K562 (cell line): ENCODE measurements at regions not wholly inside any gene's neighbourhood (a gene's known extent, or its start where the extent isn't known, plus 50 kb on each side); places are given as distances from the start of the nearest gene placed in this dataset.

ENCODE experiments used
- ATAC-seq: fragments of 200-7000 bp; cut with Tn5 transposase; 3 replicates; pipeline ENCODE4 v1.9.1; 2020; ENCODE audit warnings: moderate library complexity
- BruUV-seq: library from RNA; stranded (reverse); fragments of 400-500 nt; replicated peaks from 2 replicates; lab custom pipeline; 2021; lab: Mats Ljungman, UMichigan
- CTCF ChIA-PET: fragments of 300-600 bp; formaldehyde crosslinking; extraction: SDS; loops from one replicate; lab custom pipeline; 2021; ENCODE audit warnings: low intra/inter-chr PET ratio; lab: Yijun Ruan, JAX
- POLR2A ChIA-PET: fragments of 300-600, 350-650 bp; sonication (Branson Sonifier 250); formaldehyde crosslinking; extraction: SDS; loops from one replicate; lab custom pipeline; 2021; ENCODE audit warnings: antibody characterized with exemption, inconsistent platforms; lab: Yijun Ruan, JAX
- DNase-seq, 4 experiments: peaks; one replicate each; pipeline versions ENCODE4 v3.0.0 to v3.0.0-alpha.2; 2011 to 2018; ENCODE audit warnings: low spot score in 3 of 4, mixed read lengths in 3 of 4; ENCODE audit errors: extremely low read depth in 1 of 4
- FAIRE-seq: peaks from 2 replicates; lab custom pipeline; 2011; peaks lifted over from hg19 to GRCh38; lab: Jason Lieb, UNC
- H2AFZ ChIP-seq: 2 replicates; pipeline ENCODE4 v1.6.0; 2011; ENCODE audit warnings: low read depth, low read length, control low read depth, inconsistent platforms
- H3K27ac ChIP-seq: fragments of 200-600 bp; 3 replicates; pipeline ENCODE4 v1.8.0; 2011; ENCODE audit warnings: low read depth, mild to moderate bottlenecking, control low read depth, inconsistent platforms, low read length, moderate library complexity, mixed read lengths; ENCODE audit errors: extremely low read depth
- H3K27me3 ChIP-seq, 2 experiments: fragments of 300-600 bp in 1 of 2; 2 replicates in 1 of 2; 3 replicates in 1 of 2; pipeline versions ENCODE4 v1.6.0 to v1.8.0; 2011; ENCODE audit warnings: inconsistent platforms in 2 of 2, low read length in 2 of 2, mild to moderate bottlenecking in 1 of 2, mixed read lengths in 1 of 2, moderate library complexity in 1 of 2; ENCODE audit not compliant: control insufficient read depth in 2 of 2, insufficient read depth in 2 of 2
- H3K36me3 ChIP-seq: fragments of 300-600 bp; 3 replicates; pipeline ENCODE4 v1.8.0; 2011; ENCODE audit warnings: mild to moderate bottlenecking, low read length, inconsistent platforms; ENCODE audit not compliant: control insufficient read depth, insufficient read depth
- H3K4me1 ChIP-seq, 2 experiments: fragments of 200-600 bp in 1 of 2; replicated peaks in 1 of 2; 2 replicates in 1 of 2; 3 replicates in 1 of 2; pipeline versions ENCODE4 v1.5.1 to v1.8.0; 2011; ENCODE audit warnings: inconsistent platforms in 2 of 2, low read length in 2 of 2, mild to moderate bottlenecking in 1 of 2, mixed read lengths in 1 of 2, moderate library complexity in 1 of 2; ENCODE audit not compliant: control insufficient read depth in 2 of 2, insufficient read depth in 2 of 2
- H3K4me2 ChIP-seq: 2 replicates; pipeline ENCODE4 v1.6.1; 2011; ENCODE audit warnings: low read length, control low read depth, inconsistent platforms, mixed read lengths; ENCODE audit not compliant: insufficient read depth
- H3K4me3 ChIP-seq: fragments of 200-600 bp; sonication (generic), shearing (Covaris generic); 2 replicates; pipeline ENCODE4 v1.5.1; 2016; ENCODE audit warnings: control low read depth, inconsistent platforms
- H3K79me2 ChIP-seq: fragments of 200-600 bp; 3 replicates; pipeline ENCODE4 v1.8.0; 2011; ENCODE audit warnings: low read length, inconsistent platforms; ENCODE audit not compliant: control insufficient read depth, insufficient read depth
- H3K9ac ChIP-seq, 2 experiments: 2 replicates each; pipeline versions ENCODE4 v1.6.0 to v1.6.1; 2011; ENCODE audit warnings: low read depth in 2 of 2, low read length in 2 of 2, control low read depth in 1 of 2, inconsistent platforms in 1 of 2, mild to moderate bottlenecking in 1 of 2, mixed read lengths in 1 of 2; ENCODE audit not compliant: insufficient read depth in 1 of 2
- H3K9me1 ChIP-seq: one replicate; pipeline ENCODE4 v1.6.0; 2011; ENCODE audit warnings: inconsistent platforms, mild to moderate bottlenecking, low read length, moderate library complexity; ENCODE audit not compliant: control insufficient read depth, insufficient read depth
- H3K9me3 ChIP-seq: replicated peaks from 2 replicates; pipeline ENCODE4 v1.5.1; 2011; ENCODE audit warnings: low read depth, low read length, inconsistent platforms; ENCODE audit not compliant: control insufficient read depth, insufficient read depth
- H4K20me1 ChIP-seq: replicated peaks from 2 replicates; pipeline ENCODE4 v1.6.1; 2011; ENCODE audit warnings: low read length, inconsistent platforms, mixed read lengths; ENCODE audit not compliant: control insufficient read depth, insufficient read depth
- CTCF ChIP-seq, 3 experiments: IDR thresholded peaks in 2 of 3; conservative IDR thresholded peaks in 1 of 3; 2 replicates each; pipeline ENCODE4 v1.5.1; 2011 to 2012; ENCODE audit warnings: low read length in 3 of 3, mild to moderate bottlenecking in 3 of 3, control low read depth in 2 of 3, improper control_type of control experiment in 1 of 3, inconsistent platforms in 1 of 3, low read depth in 1 of 3, mixed read lengths in 1 of 3, moderate library complexity in 1 of 3; ENCODE audit not compliant: insufficient read depth in 2 of 3
- ELF1 ChIP-seq: fragments of 200-800 bp; sonication (Bioruptor generic); IDR thresholded peaks from 2 replicates; pipeline ENCODE4 v1.6.1; 2016; ENCODE audit warnings: missing genetic modification characterization, missing compliant biosample characterization
- FOXK2 ChIP-seq, 2 experiments: fragments of 450-650 bp; IDR thresholded peaks in 1 of 2; conservative IDR thresholded peaks in 1 of 2; 2 replicates each; pipeline ENCODE4 v1.6.1; 2016; ENCODE audit warnings: low read depth in 2 of 2, mild to moderate bottlenecking in 1 of 2
- FOXM1 ChIP-seq, 2 experiments: fragments of 450-650 bp in 1 of 2; sonication (generic) in 1 of 2; formaldehyde crosslinking in 1 of 2; IDR thresholded peaks; 2 replicates each; pipeline versions ENCODE4 v1.6.1 to v1.9.0; 2017 to 2022; ENCODE audit warnings: low read depth in 2 of 2, mild to moderate bottlenecking in 2 of 2, missing genetic modification reagents in 1 of 2, moderate library complexity in 1 of 2
- RAD21 ChIP-seq, 2 experiments: fragments of 250-450 bp in 1 of 2; fragments of 450-650 bp in 1 of 2; sonication (Bioruptor Pico) in 1 of 2; formaldehyde crosslinking in 1 of 2; IDR thresholded peaks in 1 of 2; conservative IDR thresholded peaks in 1 of 2; 2 replicates each; pipeline versions ENCODE4 v1.4.0 to v1.8.0; 2020 to 2022; ENCODE audit warnings: mild to moderate bottlenecking in 2 of 2, moderate library complexity in 1 of 2
- SIX5 ChIP-seq, 2 experiments: IDR thresholded peaks; 2 replicates each; pipeline ENCODE4 v1.6.1; 2011; ENCODE audit warnings: low read length in 2 of 2, borderline replicate concordance in 1 of 2, low read depth in 1 of 2, mild to moderate bottlenecking in 1 of 2, moderate library complexity in 1 of 2; ENCODE audit not compliant: insufficient read depth in 1 of 2
- STAT5A ChIP-seq: IDR thresholded peaks from 2 replicates; pipeline ENCODE4 v1.6.1; 2012; ENCODE audit warnings: low read length, inconsistent platforms, borderline replicate concordance
- TCF7L2 ChIP-seq: fragments of 150-350 bp; IDR thresholded peaks from 2 replicates; pipeline ENCODE4 v1.6.1; 2016; ENCODE audit warnings: low read depth, mild to moderate bottlenecking, low read length, moderate library complexity
- U2AF2 ChIP-seq: fragments of 200-400 bp; formaldehyde crosslinking; optimal IDR thresholded peaks from 2 replicates; pipeline ENCODE3; 2017; ENCODE audit warnings: low read depth, mild to moderate bottlenecking, low read length
- YY1 ChIP-seq, 3 experiments: IDR thresholded peaks; 2 replicates each; pipeline ENCODE4 v1.6.1; 2011; ENCODE audit warnings: low read length in 2 of 3, mild to moderate bottlenecking in 2 of 3, moderate library complexity in 2 of 3, borderline replicate concordance in 1 of 3, control low read depth in 1 of 3, low read depth in 1 of 3; ENCODE audit not compliant: insufficient read depth in 3 of 3, insufficient replicate concordance in 2 of 3, control insufficient read depth in 1 of 3, insufficient read length in 1 of 3; ENCODE audit errors: extremely low read depth in 1 of 3
- ZBTB49 ChIP-seq: sonication (generic); formaldehyde crosslinking; IDR thresholded peaks from 2 replicates; pipeline ENCODE4 v1.8.0; 2022; ENCODE audit warnings: missing genetic modification reagents, mild to moderate bottlenecking, borderline replicate concordance
- ZNF165 ChIP-seq: fragments of 250-450 bp; sonication (Bioruptor Pico); IDR thresholded peaks from 2 replicates; pipeline ENCODE4 v1.4.0; 2020; ENCODE audit warnings: borderline replicate concordance
- ZNF561 ChIP-seq: fragments of 450-650 bp; formaldehyde crosslinking; conservative IDR thresholded peaks from 2 replicates; pipeline ENCODE4 v1.4.0; 2020; ENCODE audit warnings: mild to moderate bottlenecking, moderate library complexity
- WGBS: fragments of 100-300 bp; shearing (Covaris generic); methylation state at CpG from one replicate; pipeline ENCODE4 v1.1.6; 2016; ENCODE audit warnings: low coverage, mixed read lengths; ENCODE audit not compliant: insufficient coverage; ENCODE audit errors: missing lambda C conversion rate; 5-methylcytosine and 5-hydroxymethylcytosine counted together
- in situ Hi-C: fragments of 300-500 bp; cut with MboI; formaldehyde crosslinking; loops from 4 replicates; pipeline ENCODE4 v1.15.0; 2018; ENCODE audit warnings: inconsistent platforms, mixed read lengths
- intact Hi-C: fragments of 100-400 bp; cut with micrococcal nuclease; formaldehyde crosslinking; loops from 2 replicates; pipeline ENCODE4 v1.14.2; 2022

- TF ChIP-seq ZBTB49 (CRISPR knock-in tag) (no peak), FOXM1 (IDR thresholded peaks at IDR 0.05; ENCODE audit: low read depth) (no peak), FOXM1 (CRISPR knock-in tag; IDR thresholded peaks at IDR 0.05; ENCODE audit: low read depth) (no peak), U2AF2 (no peak)
- TF ChIP-seq, all 486 proteins: peak for 0
These were observed 219.6 kb upstream of the RORB start (continued) for GRCh38 chr9:74277532-74277931.

GRCh38 chr9:74281674-74282073 lies 215.5 kb upstream of the RORB start:
- H3K9me3 ChIP-seq: no peaks in the 10 kb centered on the region
- no peak overlapping the region for H2AFZ ChIP-seq
- H3K79me2 ChIP-seq: no peaks in the 10 kb centered on the region
- FAIRE-seq: no peak
- H3K4me1 ChIP-seq: no peaks in the 10 kb centered on the region
- CTCF ChIA-PET: no interaction called here
- TF ChIP-seq SIX5 (IDR thresholded peaks at IDR 0.05; ENCODE audit: borderline replicate concordance in 1 of 2, insufficient read depth in 1 of 2, low read depth in 1 of 2, low read length in 2 of 2): no peak
- no peak for TF ChIP-seq ELF1 (tag)
- peak in 1 of 2 experiments; percentile 20; a peak in 1 of 4 replicates for TF ChIP-seq RAD21 (CRISPR knock-in tag; conservative IDR thresholded peaks at IDR 0.05 in 1 of 2, IDR thresholded peaks at IDR 0.05 in 1 of 2)
- TF ChIP-seq TCF7L2: no peak
- TF ChIP-seq CTCF (IDR thresholded peaks at IDR 0.05 in 2 of 3, conservative IDR thresholded peaks at IDR 0.05 in 1 of 3; ENCODE audit: insufficient read depth in 2 of 3, low read depth in 1 of 3, low read length in 3 of 3): peak in 2 of 3 experiments; percentile 33 to 40; a peak in 3 of 6 replicates
- no peak for TF ChIP-seq STAT5A
- no peak for TF ChIP-seq ZNF165 (CRISPR knock-in tag)
- peak in 1 of 3 experiments; percentile 62 for TF ChIP-seq YY1 (IDR thresholded peaks at IDR 0.05; ENCODE audit: borderline replicate concordance in 1 of 3, control insufficient read depth in 1 of 3, extremely low read depth in 1 of 3, insufficient read depth in 3 of 3, insufficient read length in 1 of 3, insufficient replicate concordance in 2 of 3, low read depth in 1 of 3, low read length in 2 of 3)
- TF ChIP-seq FOXK2 (conservative IDR thresholded peaks at IDR 0.05 in 1 of 2, IDR thresholded peaks at IDR 0.05 in 1 of 2; ENCODE audit: low read depth in 2 of 2): no peak
- TF ChIP-seq ZNF561 (CRISPR knock-in tag): no peak
- TF ChIP-seq, all 486 proteins: peak for 3
- Histone ChIP-seq H3K4me2 (no peak overlapping the region), H3K4me3 (no peak overlapping the region), H3K9me1 (no peaks in the 10 kb centered on the region), H3K36me3 (no peaks in the 10 kb centered on the region), H3K27me3 (no peaks in the 10 kb centered on the region), H3K27ac (no peak overlapping the region), H4K20me1 (no peaks in the 10 kb centered on the region), H3K9ac (no peak overlapping the region)
- POLR2A ChIA-PET: no interaction called here
- ATAC-seq (peak; percentile 69), DNase-seq (peak; percentile 4 to 21 (median 4))
- 11% methylated on average over 1 of the region's 1 CpG for WGBS
- in situ Hi-C loops (no loop called here), intact Hi-C loops (no loop called here)
- no TSS peak for BruUV-seq
